ENCODE measurements at regions not wholly inside any gene's neighbourhood (a gene's known extent, or its start where the extent isn't known, plus 50 kb on each side); places are given as distances from the start of the nearest gene placed in this dataset.

- TF ChIP-seq EZH2 (IDR thresholded peaks at IDR 0.05; ENCODE audit: borderline replicate concordance, low read length) (no peak), CTCF (conservative IDR thresholded peaks at IDR 0.05 in 1 of 2, IDR thresholded peaks at IDR 0.05 in 1 of 2; ENCODE audit: extremely low read depth in 1 of 2, insufficient read depth in 1 of 2, low read depth in 1 of 2, low read length in 2 of 2) (no peak)
These were observed 280.5 kb downstream of the POM121L12 start for GRCh38 chr7:53315981-53316380.

Data from mammary epithelial cell (primary cell).